Fibroblast of the aortic adventitia (primary cell): ENCODE measurements at regions not wholly inside any gene's neighbourhood (a gene's known extent, or its start where the extent isn't known, plus 50 kb on each side); places are given as distances from the start of the nearest gene placed in this dataset.

ENCODE experiments used
- DNase-seq: peaks from one replicate; pipeline ENCODE4 v3.0.0-alpha.2; 2010; ENCODE audit warnings: low read depth
- H3K4me3 ChIP-seq: 2 replicates; pipeline ENCODE4 v1.5.1; 2011; ENCODE audit warnings: low read depth, mild to moderate bottlenecking, control low read depth, low read length, moderate library complexity
- CTCF ChIP-seq: IDR thresholded peaks from 2 replicates; pipeline ENCODE4 v1.5.1; 2011; ENCODE audit warnings: mild to moderate bottlenecking, low read length, control low read depth, inconsistent platforms; ENCODE audit not compliant: insufficient read depth

GRCh38 chr2:8095978-8096377 lies 585.9 kb upstream of the ID2 start:
- no peak for TF ChIP-seq CTCF
- DNase-seq: no peak
- H3K4me3 ChIP-seq: no peak overlapping the region

- H3K4me3 ChIP-seq: no peak overlapping the region
- DNase-seq: no peak
- no peak for TF ChIP-seq CTCF
Observed at GRCh38 chr2:8096484-8096883, 585.4 kb upstream of the ID2 start.

GRCh38 chr2:8098476-8099266 lies 583.2 kb upstream of the ID2 start:
- DNase-seq: no peak
- TF ChIP-seq CTCF: no peak
- H3K4me3 ChIP-seq: no peak overlapping the region

GRCh38 chr2:8099267-8099582 lies 582.6 kb upstream of the ID2 start:
- no peak for TF ChIP-seq CTCF
- DNase-seq: no peak
- H3K4me3 ChIP-seq: no peak overlapping the region

- no peak for DNase-seq
- no peak for TF ChIP-seq CTCF
- no peak overlapping the region for H3K4me3 ChIP-seq
Observed at GRCh38 chr2:8101614-8102277, 580.1 kb upstream of the ID2 start.

GRCh38 chr2:8102470-8102869 lies 579.4 kb upstream of the ID2 start:
- TF ChIP-seq CTCF: no peak
- DNase-seq: no peak
- no peak overlapping the region for H3K4me3 ChIP-seq
